Astrocyte (in vitro differentiated cells and primary cell): ENCODE measurements at regions not wholly inside any gene's neighbourhood (a gene's known extent, or its start where the extent isn't known, plus 50 kb on each side); places are given as distances from the start of the nearest gene placed in this dataset.

ENCODE experiments used
- DNase-seq: peaks from one replicate; pipeline ENCODE4 v3.0.0-alpha.2; 2010; ENCODE audit warnings: low read depth
- FAIRE-seq: peaks from 2 replicates; lab custom pipeline; 2011; peaks lifted over from hg19 to GRCh38; lab: Jason Lieb, UNC
- H2AFZ ChIP-seq: 2 replicates; pipeline ENCODE4 v1.6.0; 2012; ENCODE audit warnings: low read depth, low read length, inconsistent platforms
- H3K27ac ChIP-seq: 2 replicates; pipeline ENCODE4 v1.5.1; 2011; ENCODE audit warnings: low read depth, low read length, inconsistent platforms
- H3K27me3 ChIP-seq: 2 replicates; pipeline ENCODE4 v1.6.0; 2011; ENCODE audit warnings: low read length, inconsistent platforms; ENCODE audit not compliant: insufficient read depth
- H3K36me3 ChIP-seq: 2 replicates; pipeline ENCODE4 v1.5.1; 2011; ENCODE audit warnings: low read length, inconsistent platforms; ENCODE audit not compliant: insufficient read depth
- H3K4me1 ChIP-seq: 2 replicates; pipeline ENCODE4 v1.5.1; 2011; ENCODE audit warnings: low read length, inconsistent platforms; ENCODE audit not compliant: insufficient read depth
- H3K4me2 ChIP-seq: 2 replicates; pipeline ENCODE4 v1.6.0; 2012; ENCODE audit warnings: low read length, inconsistent platforms
- H3K4me3 ChIP-seq: 2 replicates; pipeline ENCODE4 v1.5.1; 2011; ENCODE audit warnings: low read depth, mild to moderate bottlenecking, low read length, inconsistent platforms; ENCODE audit not compliant: insufficient read depth
- H3K79me2 ChIP-seq: 2 replicates; pipeline ENCODE4 v1.6.0; 2012; ENCODE audit warnings: mild to moderate bottlenecking, low read length, inconsistent platforms; ENCODE audit not compliant: insufficient read depth
- H3K9ac ChIP-seq: 2 replicates; pipeline ENCODE4 v1.6.0; 2012; ENCODE audit warnings: mild to moderate bottlenecking, low read length, inconsistent platforms
- H3K9me3 ChIP-seq: 2 replicates; pipeline ENCODE4 v1.5.1; 2012; ENCODE audit warnings: low read depth, mild to moderate bottlenecking, low read length, inconsistent platforms; ENCODE audit not compliant: insufficient read depth
- H4K20me1 ChIP-seq: 2 replicates; pipeline ENCODE4 v1.6.0; 2012; ENCODE audit warnings: low read length, inconsistent platforms; ENCODE audit not compliant: insufficient read depth
- H3K27ac Mint-ChIP-seq: one replicate; pipeline ENCODE4 v1.8.0; 2021; ENCODE audit warnings: mild to moderate bottlenecking, mixed read lengths; ENCODE audit not compliant: unreplicated experiment
- H3K27me3 Mint-ChIP-seq: one replicate; pipeline ENCODE4 v1.8.0; 2021; ENCODE audit warnings: low read depth, mixed read lengths; ENCODE audit not compliant: unreplicated experiment
- H3K36me3 Mint-ChIP-seq: one replicate; pipeline ENCODE4 v1.8.0; 2021; ENCODE audit warnings: low read depth, mixed read lengths; ENCODE audit not compliant: unreplicated experiment
- H3K4me1 Mint-ChIP-seq: one replicate; pipeline ENCODE4 v1.8.0; 2021; ENCODE audit warnings: low read depth, mixed read lengths; ENCODE audit not compliant: unreplicated experiment
- H3K4me3 Mint-ChIP-seq: one replicate; pipeline ENCODE4 v1.8.0; 2021; ENCODE audit warnings: mild to moderate bottlenecking, moderate library complexity, mixed read lengths; ENCODE audit not compliant: unreplicated experiment
- H3K9me3 Mint-ChIP-seq: one replicate; pipeline ENCODE4 v1.8.0; 2021; ENCODE audit warnings: mild to moderate bottlenecking, mixed read lengths; ENCODE audit not compliant: unreplicated experiment
- EZH2 ChIP-seq: IDR thresholded peaks from 2 replicates; pipeline ENCODE4 v1.6.1; 2012; ENCODE audit warnings: mild to moderate bottlenecking, low read length, inconsistent platforms; ENCODE audit not compliant: insufficient read depth
- TF ChIP-seq, protein P1 (sequence below): IDR thresholded peaks from 2 replicates; pipeline ENCODE4 v1.5.1; 2011; ENCODE audit warnings: low read depth, mild to moderate bottlenecking, inconsistent platforms, low read length, moderate library complexity; ENCODE audit not compliant: insufficient read depth

DNA sequence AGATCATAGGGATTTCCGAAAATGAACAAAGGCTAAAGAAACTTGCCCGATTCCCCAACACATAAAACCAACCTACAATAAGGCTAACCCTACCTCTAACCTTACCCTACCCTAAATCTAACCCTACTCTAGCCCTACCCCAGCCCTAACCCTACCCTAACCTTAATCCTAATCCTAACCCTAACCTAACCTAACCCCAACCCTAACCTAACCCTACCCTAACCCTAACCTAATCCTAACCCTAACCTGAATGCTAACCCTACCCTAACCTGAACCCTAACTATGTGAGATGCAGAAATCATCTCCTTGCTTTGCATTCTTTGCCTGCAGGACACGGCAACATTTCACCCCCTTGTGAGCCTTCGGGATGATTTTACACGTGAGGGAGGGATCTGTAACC is 67.6 kb upstream of the SOX1 start:
- H3K27ac ChIP-seq, result no peak overlapping the region
- H3K9me3 Mint-ChIP-seq, result peaks cover 10% of the 10 kb centered on the region
- no peaks in the 10 kb centered on the region for H3K36me3 ChIP-seq
- no peak overlapping the region for H3K9ac ChIP-seq
- no peaks in the 10 kb centered on the region for H3K79me2 ChIP-seq
- no peak overlapping the region for H3K4me3 ChIP-seq
- H3K9me3 ChIP-seq, result no peaks in the 10 kb centered on the region
- no peak overlapping the region for H3K27ac Mint-ChIP-seq
- TF ChIP-seq, protein P1, sequence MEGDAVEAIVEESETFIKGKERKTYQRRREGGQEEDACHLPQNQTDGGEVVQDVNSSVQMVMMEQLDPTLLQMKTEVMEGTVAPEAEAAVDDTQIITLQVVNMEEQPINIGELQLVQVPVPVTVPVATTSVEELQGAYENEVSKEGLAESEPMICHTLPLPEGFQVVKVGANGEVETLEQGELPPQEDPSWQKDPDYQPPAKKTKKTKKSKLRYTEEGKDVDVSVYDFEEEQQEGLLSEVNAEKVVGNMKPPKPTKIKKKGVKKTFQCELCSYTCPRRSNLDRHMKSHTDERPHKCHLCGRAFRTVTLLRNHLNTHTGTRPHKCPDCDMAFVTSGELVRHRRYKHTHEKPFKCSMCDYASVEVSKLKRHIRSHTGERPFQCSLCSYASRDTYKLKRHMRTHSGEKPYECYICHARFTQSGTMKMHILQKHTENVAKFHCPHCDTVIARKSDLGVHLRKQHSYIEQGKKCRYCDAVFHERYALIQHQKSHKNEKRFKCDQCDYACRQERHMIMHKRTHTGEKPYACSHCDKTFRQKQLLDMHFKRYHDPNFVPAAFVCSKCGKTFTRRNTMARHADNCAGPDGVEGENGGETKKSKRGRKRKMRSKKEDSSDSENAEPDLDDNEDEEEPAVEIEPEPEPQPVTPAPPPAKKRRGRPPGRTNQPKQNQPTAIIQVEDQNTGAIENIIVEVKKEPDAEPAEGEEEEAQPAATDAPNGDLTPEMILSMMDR, result no peak
- TF ChIP-seq EZH2, result no peak
- no peak overlapping the region for H3K4me3 Mint-ChIP-seq
- DNase-seq (no peak), FAIRE-seq (no peak)
- no peak overlapping the region for H2AFZ ChIP-seq
- H3K4me1 Mint-ChIP-seq, result no peaks in the 10 kb centered on the region
- no peaks in the 10 kb centered on the region for H4K20me1 ChIP-seq
- no peaks in the 10 kb centered on the region for H3K27me3 ChIP-seq
- no peaks in the 10 kb centered on the region for H3K36me3 Mint-ChIP-seq
- no peaks in the 10 kb centered on the region for H3K4me1 ChIP-seq
- no peak overlapping the region for H3K4me2 ChIP-seq
- peaks cover 65% of the 10 kb centered on the region for H3K27me3 Mint-ChIP-seq

DNA sequence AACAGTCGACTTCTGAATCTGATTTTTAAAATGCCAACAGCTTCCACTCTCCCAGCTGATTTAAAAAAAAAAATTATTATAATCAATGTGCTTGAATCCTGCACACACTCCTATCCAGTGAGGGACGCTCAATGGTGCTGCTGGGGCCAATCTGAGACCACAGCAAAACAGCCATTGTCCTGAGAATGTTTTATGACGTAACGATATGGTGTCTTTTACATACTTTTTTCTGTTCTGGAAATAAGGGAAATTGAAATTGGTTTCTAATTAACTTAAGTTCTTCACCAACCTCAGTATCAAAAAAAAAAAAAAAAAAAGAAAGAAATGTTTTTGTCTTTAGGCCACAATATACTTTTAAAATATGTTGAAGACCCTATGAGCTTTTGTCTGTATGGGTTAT is 66.1 kb upstream of the SOX1 start:
- Mint-ChIP-seq H3K4me3 (no peak overlapping the region), H3K27ac (no peak overlapping the region), H3K27me3 (peaks cover 64% of the 10 kb centered on the region), H3K4me1 (no peaks in the 10 kb centered on the region), H3K9me3 (peaks cover 18% of the 10 kb centered on the region), H3K36me3 (no peaks in the 10 kb centered on the region)
- no peak overlapping the region for H3K27ac ChIP-seq
- DNase-seq, result no peak
- no peaks in the 10 kb centered on the region for H4K20me1 ChIP-seq
- FAIRE-seq, result no peak
- H3K79me2 ChIP-seq, result no peaks in the 10 kb centered on the region
- TF ChIP-seq, protein P1, result no peak
- TF ChIP-seq EZH2, result no peak
- no peaks in the 10 kb centered on the region for H3K36me3 ChIP-seq
- no peak overlapping the region for H3K9ac ChIP-seq
- H3K4me1 ChIP-seq, result no peaks in the 10 kb centered on the region
- no peaks in the 10 kb centered on the region for H3K9me3 ChIP-seq
- H3K27me3 ChIP-seq, result no peaks in the 10 kb centered on the region
- no peak overlapping the region for H3K4me2 ChIP-seq
- H3K4me3 ChIP-seq, result no peak overlapping the region
- no peak overlapping the region for H2AFZ ChIP-seq

DNA sequence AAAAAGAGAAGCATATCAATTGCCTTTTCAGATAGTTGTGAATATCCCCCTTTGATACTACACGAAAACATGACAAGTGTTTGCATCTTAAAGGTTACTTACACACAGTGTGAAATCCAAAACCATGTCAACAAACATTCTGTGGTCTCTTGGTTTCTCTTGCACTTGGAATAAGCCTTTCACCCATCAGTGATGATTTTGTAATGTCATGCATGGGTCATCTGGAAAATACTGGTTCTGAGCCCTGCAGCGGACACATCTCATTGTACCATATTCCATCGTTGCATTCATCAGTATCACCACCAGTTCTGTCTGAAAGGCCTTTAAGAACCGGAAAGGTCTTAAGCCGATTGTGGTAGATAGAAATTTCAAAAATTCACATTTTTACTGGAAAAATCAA is 65.4 kb upstream of the SOX1 start:
- Histone ChIP-seq H4K20me1 (no peaks in the 10 kb centered on the region), H3K4me1 (no peaks in the 10 kb centered on the region), H3K79me2 (no peaks in the 10 kb centered on the region), H3K9ac (no peak overlapping the region), H3K27me3 (no peaks in the 10 kb centered on the region), H3K4me2 (no peak overlapping the region), H3K9me3 (no peaks in the 10 kb centered on the region), H3K27ac (no peak overlapping the region), H3K36me3 (no peaks in the 10 kb centered on the region), H2AFZ (no peak overlapping the region), H3K4me3 (no peak overlapping the region)
- no peak for TF ChIP-seq EZH2
- TF ChIP-seq, protein P1, result no peak
- Mint-ChIP-seq H3K4me1 (no peaks in the 10 kb centered on the region), H3K4me3 (no peak overlapping the region), H3K27ac (no peak overlapping the region), H3K9me3 (peaks cover 22% of the 10 kb centered on the region), H3K36me3 (no peaks in the 10 kb centered on the region), H3K27me3 (peaks cover 59% of the 10 kb centered on the region)
- DNase-seq, result no peak
- FAIRE-seq, result no peak
